ENCODE measurements at regions not wholly inside any gene's neighbourhood (a gene's known extent, or its start where the extent isn't known, plus 50 kb on each side); places are given as distances from the start of the nearest gene placed in this dataset.

- DNase-seq (ENCODE audit: low read depth in 2 of 2, low spot score in 1 of 2) = no peak
Measured at GRCh38 chrX:39397561-39398199, 596.4 kb downstream of the MID1IP1 start.

- no peak for DNase-seq (ENCODE audit: low read depth in 2 of 2, low spot score in 1 of 2)
Measured at GRCh38 chrX:39398215-39398962, 597.1 kb downstream of the MID1IP1 start.

- no peak for DNase-seq (ENCODE audit: low read depth in 2 of 2, low spot score in 1 of 2)
Measured at GRCh38 chrX:39398963-39399261, 597.7 kb downstream of the MID1IP1 start.

- no peak for DNase-seq (ENCODE audit: low read depth in 2 of 2, low spot score in 1 of 2)
Measured at GRCh38 chrX:39399387-39399786, 598.1 kb downstream of the MID1IP1 start.

- no peak for DNase-seq (ENCODE audit: low read depth in 2 of 2, low spot score in 1 of 2)
Measured at GRCh38 chrX:39401483-39402110, 600.3 kb downstream of the MID1IP1 start.

- no peak for DNase-seq (ENCODE audit: low read depth in 2 of 2, low spot score in 1 of 2)
Measured at GRCh38 chrX:39402158-39402557, 600.9 kb downstream of the MID1IP1 start.

GRCh38 chrX:39406799-39407198, 605.5 kb downstream of the MID1IP1 start:
- DNase-seq (ENCODE audit: low read depth in 2 of 2, low spot score in 1 of 2) = no peak

GRCh38 chrX:39409246-39409917, 608.1 kb downstream of the MID1IP1 start:
- DNase-seq (ENCODE audit: low read depth in 2 of 2, low spot score in 1 of 2) = no peak

GRCh38 chrX:39414290-39414854, 613.1 kb downstream of the MID1IP1 start:
- no peak for DNase-seq (ENCODE audit: low read depth in 2 of 2, low spot score in 1 of 2)

GRCh38 chrX:39416547-39417260, 615.4 kb downstream of the MID1IP1 start:
- DNase-seq (ENCODE audit: low read depth in 2 of 2, low spot score in 1 of 2) = no peak

- no peak for DNase-seq (ENCODE audit: low read depth in 2 of 2, low spot score in 1 of 2)
Measured at GRCh38 chrX:39418254-39418704, 617.0 kb downstream of the MID1IP1 start.

- DNase-seq (ENCODE audit: low read depth in 2 of 2, low spot score in 1 of 2) = no peak
Measured at GRCh38 chrX:39418731-39419638, 617.7 kb downstream of the MID1IP1 start.

GRCh38 chrX:39421006-39421405, 619.7 kb downstream of the MID1IP1 start:
- DNase-seq (ENCODE audit: low read depth in 2 of 2, low spot score in 1 of 2) = no peak

GRCh38 chrX:39425124-39425806, 624.0 kb downstream of the MID1IP1 start:
- no peak for DNase-seq (ENCODE audit: low read depth in 2 of 2, low spot score in 1 of 2)

- no peak for DNase-seq (ENCODE audit: low read depth in 2 of 2, low spot score in 1 of 2)
Measured at GRCh38 chrX:39426101-39426500, 624.8 kb downstream of the MID1IP1 start.

GRCh38 chrX:39427492-39427891, 626.2 kb downstream of the MID1IP1 start:
- DNase-seq (ENCODE audit: low read depth in 2 of 2, low spot score in 1 of 2) = no peak

- no peak for DNase-seq (ENCODE audit: low read depth in 2 of 2, low spot score in 1 of 2)
Measured at GRCh38 chrX:39427906-39428305, 626.6 kb downstream of the MID1IP1 start.

- no peak for DNase-seq (ENCODE audit: low read depth in 2 of 2, low spot score in 1 of 2)
Measured at GRCh38 chrX:39430551-39430950, 629.3 kb downstream of the MID1IP1 start.

GRCh38 chrX:39431893-39432292, 630.6 kb downstream of the MID1IP1 start:
- DNase-seq (ENCODE audit: low read depth in 2 of 2, low spot score in 1 of 2) = no peak
